Ishikawa (cell line): ENCODE measurements at regions not wholly inside any gene's neighbourhood (a gene's known extent, or its start where the extent isn't known, plus 50 kb on each side); places are given as distances from the start of the nearest gene placed in this dataset.

ENCODE experiments used
- CEBPB ChIP-seq: IDR thresholded peaks from 2 replicates; pipeline ENCODE4 v1.6.1; 2012
- CREB1 ChIP-seq: IDR thresholded peaks from 2 replicates; pipeline ENCODE4 v1.6.1; 2012; ENCODE audit warnings: low read depth
- EGR1 ChIP-seq: IDR thresholded peaks from 2 replicates; pipeline ENCODE4 v1.6.1; 2012
- EP300 ChIP-seq: IDR thresholded peaks from 2 replicates; pipeline ENCODE4 v1.6.1; 2012; ENCODE audit warnings: borderline replicate concordance
- FOXM1 ChIP-seq: IDR thresholded peaks from 2 replicates; pipeline ENCODE4 v1.6.1; 2012; ENCODE audit warnings: low read depth, borderline replicate concordance
- NFIC ChIP-seq: IDR thresholded peaks from 2 replicates; pipeline ENCODE4 v1.6.1; 2012
- RAD21 ChIP-seq: IDR thresholded peaks from 2 replicates; pipeline ENCODE4 v1.6.1; 2012; ENCODE audit warnings: low read depth
- TAF1 ChIP-seq: IDR thresholded peaks from 2 replicates; pipeline ENCODE4 v1.6.1; 2012; ENCODE audit warnings: low read depth, mild to moderate bottlenecking
- TCF12 ChIP-seq: IDR thresholded peaks from 2 replicates; pipeline ENCODE4 v1.6.1; 2012; ENCODE audit warnings: low read depth
- TEAD4 ChIP-seq: IDR thresholded peaks from 2 replicates; pipeline ENCODE4 v1.6.1; 2012
- YY1 ChIP-seq: IDR thresholded peaks from 2 replicates; pipeline ENCODE4 v1.6.1; 2012; ENCODE audit warnings: low read depth
- ZBTB7A ChIP-seq: IDR thresholded peaks from 2 replicates; pipeline ENCODE4 v1.6.1; 2012; ENCODE audit warnings: low read depth
- TF ChIP-seq, protein P1 (sequence below): IDR thresholded peaks from 2 replicates; pipeline ENCODE4 v1.6.1; 2012
- TF ChIP-seq, protein P2 (sequence below): IDR thresholded peaks from 2 replicates; pipeline ENCODE4 v1.6.1; 2012; ENCODE audit warnings: low read depth, mild to moderate bottlenecking
- TF ChIP-seq, protein P3 (sequence below): IDR thresholded peaks from 2 replicates; pipeline ENCODE4 v1.6.1; 2012

DNA sequence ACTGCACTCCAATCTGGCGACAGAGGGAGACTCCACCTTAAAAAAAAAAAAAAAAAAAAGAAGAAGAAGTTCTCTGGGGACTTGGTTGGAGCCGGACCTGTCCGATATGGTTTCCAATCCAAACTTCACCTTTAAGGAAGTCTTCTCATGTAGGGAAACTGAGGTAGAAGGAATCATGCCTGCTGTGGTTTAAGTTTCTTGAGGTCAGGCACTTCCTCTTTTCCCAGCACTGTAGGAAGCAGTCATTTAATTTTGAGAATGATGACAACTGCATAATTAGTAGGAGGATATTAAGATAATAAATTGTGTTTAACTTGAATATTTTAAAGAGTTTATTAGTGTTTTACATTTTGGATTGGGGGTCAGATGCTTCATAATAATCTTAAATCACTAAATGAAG is 62.9 kb downstream of the KCNE4 start:
- TF ChIP-seq CREB1 (no peak), NFIC (no peak), RAD21 (no peak), EP300 (no peak), TAF1 (no peak), CEBPB (no peak), TCF12 (no peak), ZBTB7A (no peak), YY1 (no peak), EGR1 (no peak), FOXM1 (no peak), TEAD4 (no peak)
- TF ChIP-seq, protein P1, sequence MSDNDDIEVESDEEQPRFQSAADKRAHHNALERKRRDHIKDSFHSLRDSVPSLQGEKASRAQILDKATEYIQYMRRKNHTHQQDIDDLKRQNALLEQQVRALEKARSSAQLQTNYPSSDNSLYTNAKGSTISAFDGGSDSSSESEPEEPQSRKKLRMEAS: no peak
- TF ChIP-seq, protein P2, sequence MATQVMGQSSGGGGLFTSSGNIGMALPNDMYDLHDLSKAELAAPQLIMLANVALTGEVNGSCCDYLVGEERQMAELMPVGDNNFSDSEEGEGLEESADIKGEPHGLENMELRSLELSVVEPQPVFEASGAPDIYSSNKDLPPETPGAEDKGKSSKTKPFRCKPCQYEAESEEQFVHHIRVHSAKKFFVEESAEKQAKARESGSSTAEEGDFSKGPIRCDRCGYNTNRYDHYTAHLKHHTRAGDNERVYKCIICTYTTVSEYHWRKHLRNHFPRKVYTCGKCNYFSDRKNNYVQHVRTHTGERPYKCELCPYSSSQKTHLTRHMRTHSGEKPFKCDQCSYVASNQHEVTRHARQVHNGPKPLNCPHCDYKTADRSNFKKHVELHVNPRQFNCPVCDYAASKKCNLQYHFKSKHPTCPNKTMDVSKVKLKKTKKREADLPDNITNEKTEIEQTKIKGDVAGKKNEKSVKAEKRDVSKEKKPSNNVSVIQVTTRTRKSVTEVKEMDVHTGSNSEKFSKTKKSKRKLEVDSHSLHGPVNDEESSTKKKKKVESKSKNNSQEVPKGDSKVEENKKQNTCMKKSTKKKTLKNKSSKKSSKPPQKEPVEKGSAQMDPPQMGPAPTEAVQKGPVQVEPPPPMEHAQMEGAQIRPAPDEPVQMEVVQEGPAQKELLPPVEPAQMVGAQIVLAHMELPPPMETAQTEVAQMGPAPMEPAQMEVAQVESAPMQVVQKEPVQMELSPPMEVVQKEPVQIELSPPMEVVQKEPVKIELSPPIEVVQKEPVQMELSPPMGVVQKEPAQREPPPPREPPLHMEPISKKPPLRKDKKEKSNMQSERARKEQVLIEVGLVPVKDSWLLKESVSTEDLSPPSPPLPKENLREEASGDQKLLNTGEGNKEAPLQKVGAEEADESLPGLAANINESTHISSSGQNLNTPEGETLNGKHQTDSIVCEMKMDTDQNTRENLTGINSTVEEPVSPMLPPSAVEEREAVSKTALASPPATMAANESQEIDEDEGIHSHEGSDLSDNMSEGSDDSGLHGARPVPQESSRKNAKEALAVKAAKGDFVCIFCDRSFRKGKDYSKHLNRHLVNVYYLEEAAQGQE: no peak
- TF ChIP-seq, protein P3, sequence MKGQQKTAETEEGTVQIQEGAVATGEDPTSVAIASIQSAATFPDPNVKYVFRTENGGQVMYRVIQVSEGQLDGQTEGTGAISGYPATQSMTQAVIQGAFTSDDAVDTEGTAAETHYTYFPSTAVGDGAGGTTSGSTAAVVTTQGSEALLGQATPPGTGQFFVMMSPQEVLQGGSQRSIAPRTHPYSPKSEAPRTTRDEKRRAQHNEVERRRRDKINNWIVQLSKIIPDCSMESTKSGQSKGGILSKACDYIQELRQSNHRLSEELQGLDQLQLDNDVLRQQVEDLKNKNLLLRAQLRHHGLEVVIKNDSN: no peak

DNA sequence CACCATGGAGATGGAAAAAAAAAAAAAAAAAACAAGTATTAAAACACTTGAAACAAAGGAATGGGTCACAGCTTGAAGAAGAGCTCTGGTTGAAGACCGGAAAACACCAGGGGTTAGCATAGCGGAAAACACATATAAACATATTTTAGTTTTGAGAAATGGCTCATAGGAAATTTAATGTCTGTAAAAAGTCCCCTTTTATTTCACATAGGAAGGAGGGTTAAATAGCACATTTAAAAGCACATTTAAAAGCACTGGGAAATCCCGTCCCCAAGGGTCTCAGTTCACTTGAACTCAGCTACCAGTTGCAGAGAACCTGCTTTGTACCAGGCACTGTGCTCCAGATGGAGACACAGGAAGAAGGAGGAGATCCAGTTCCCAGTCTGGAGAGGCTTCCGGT is 65.5 kb downstream of the KCNE4 start:
- TF ChIP-seq EP300: no peak
- TF ChIP-seq TAF1: no peak
- TF ChIP-seq TCF12: no peak
- TF ChIP-seq FOXM1: no peak

DNA sequence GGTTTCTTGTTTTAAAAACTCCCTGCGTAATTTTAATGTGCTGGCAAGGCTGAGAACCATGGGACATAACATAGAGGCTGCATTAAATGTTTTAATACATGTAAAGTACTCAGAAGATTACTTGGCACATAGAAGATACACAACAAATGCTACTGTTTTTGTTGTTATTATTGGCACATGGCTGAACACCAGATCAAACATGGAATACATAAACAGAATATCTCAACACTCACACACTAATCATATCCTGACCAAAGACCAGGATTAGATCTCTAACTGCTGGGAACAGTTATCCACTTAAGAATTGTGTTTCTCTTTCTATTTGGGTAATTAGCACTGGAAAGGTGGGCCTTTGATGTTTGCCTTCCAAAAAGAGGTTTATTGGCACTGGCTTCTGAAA is 69.3 kb downstream of the KCNE4 start:
- TF ChIP-seq TEAD4 (no peak), TCF12 (no peak), EGR1 (no peak), NFIC (no peak), CREB1 (no peak), TAF1 (no peak), EP300 (no peak), FOXM1 (no peak), CEBPB (no peak), YY1 (no peak)
- TF ChIP-seq, protein P2: no peak
- TF ChIP-seq, protein P3: no peak
- TF ChIP-seq, protein P1: no peak

DNA sequence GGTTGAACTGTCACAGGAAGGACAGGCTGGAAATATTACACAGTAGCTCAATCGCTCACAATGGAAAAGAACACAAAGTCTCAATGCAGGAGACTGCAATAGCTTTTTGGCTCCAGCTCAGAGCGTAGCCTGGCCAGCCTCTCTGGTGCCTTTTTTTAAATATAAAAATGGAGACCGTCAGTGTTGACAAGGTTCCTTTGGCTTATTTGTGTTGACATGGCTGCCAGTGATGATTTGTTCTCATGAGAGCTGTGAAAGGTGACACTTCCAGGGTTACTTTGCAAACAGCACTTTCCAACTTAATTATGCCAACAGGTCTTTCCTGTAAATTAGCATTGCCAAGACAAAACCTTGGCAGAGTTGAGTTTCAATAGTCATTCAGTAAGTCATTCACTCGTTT is 70.8 kb downstream of the KCNE4 start:
- no peak for TF ChIP-seq TAF1
- no peak for TF ChIP-seq YY1
- TF ChIP-seq, protein P1: no peak

DNA sequence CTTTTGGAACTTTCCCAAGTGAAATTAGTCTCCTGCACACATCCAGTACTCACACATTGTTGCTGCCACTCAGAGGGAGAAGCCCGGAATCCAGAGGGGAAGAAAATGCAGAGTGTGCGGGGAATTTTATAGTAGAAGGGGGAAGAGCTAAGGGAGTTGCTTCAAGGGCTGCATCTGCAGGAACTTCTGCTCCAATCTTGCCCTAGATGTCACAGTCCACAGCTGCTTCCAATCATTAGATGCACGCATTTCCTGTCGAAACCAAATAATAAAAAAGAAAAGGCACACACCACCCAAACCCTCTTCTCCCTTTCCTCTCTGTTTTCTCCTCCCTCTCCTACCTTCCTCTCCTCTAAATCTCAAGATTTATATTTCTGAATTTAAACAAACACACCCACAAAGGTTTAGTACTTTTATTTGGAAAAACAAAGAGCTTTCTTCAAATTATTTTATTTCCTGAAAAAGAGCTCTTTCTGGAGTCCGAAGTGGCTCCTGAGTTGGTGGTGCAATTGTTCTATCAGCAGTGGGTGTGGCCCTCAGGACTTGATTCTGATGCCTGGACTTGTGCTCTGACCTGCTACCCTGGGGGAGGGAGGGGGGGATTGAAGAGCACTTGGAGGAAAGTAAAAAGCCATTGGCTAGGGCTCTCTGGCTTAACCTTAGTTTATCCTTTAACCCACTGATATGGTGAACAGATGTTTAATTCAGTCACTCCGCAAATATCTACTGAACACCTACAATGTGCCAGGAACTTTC is 72.0 kb downstream of the KCNE4 start:
- TF ChIP-seq ZBTB7A (no peak), TAF1 (no peak), CREB1 (no peak), EP300 (no peak), YY1 (no peak), EGR1 (no peak), FOXM1 (no peak), RAD21 (no peak), NFIC (no peak), TEAD4 (no peak), TCF12 (no peak), CEBPB (no peak)
- TF ChIP-seq, protein P2: no peak
- TF ChIP-seq, protein P1: no peak
- TF ChIP-seq, protein P3: no peak
